ENCODE measurements at regions not wholly inside any gene's neighbourhood (a gene's known extent, or its start where the extent isn't known, plus 50 kb on each side); places are given as distances from the start of the nearest gene placed in this dataset.

GRCh38 chr18:38010971-38011857, 445.6 kb upstream of the CELF4 start:
- ATAC-seq, result no peak
- TF ChIP-seq EZH2phosphoT487 (IDR thresholded peaks at IDR 0.05; ENCODE audit: unreplicated experiment), result no peak
- no peak for TF ChIP-seq CTCF (conservative IDR thresholded peaks at IDR 0.05; ENCODE audit: low read depth in 2 of 2)
- TF ChIP-seq CREB1 (CRISPR knock-in tag; IDR thresholded peaks at IDR 0.05; ENCODE audit: low read depth), result no peak
- TF ChIP-seq ZNF114 (CRISPR knock-in tag; IDR thresholded peaks at IDR 0.05), result no peak
- TF ChIP-seq NANOG (IDR thresholded peaks at IDR 0.05; ENCODE audit: borderline replicate concordance), result no peak
- no peak for TF ChIP-seq POLR2AphosphoS5 (IDR thresholded peaks at IDR 0.05; ENCODE audit: low read depth)
- no peak for TF ChIP-seq STAT1 (IDR thresholded peaks at IDR 0.05; ENCODE audit: unreplicated experiment)
- TF ChIP-seq EZH2 (IDR thresholded peaks at IDR 0.05; ENCODE audit: low read depth, unreplicated experiment), result no peak
- TF ChIP-seq ZNF331 (CRISPR knock-in tag; IDR thresholded peaks at IDR 0.05; ENCODE audit: low read depth), result no peak
- no peak for DNase-seq (ENCODE audit: low spot score)
- H3F3A ChIP-seq (replicated peaks; ENCODE audit: low read depth), result no peaks in the 10 kb centered on the region
- no peak overlapping the region for H3K4me3 ChIP-seq
- H4K20me1 ChIP-seq (replicated peaks; ENCODE audit: insufficient read depth), result no peaks in the 10 kb centered on the region
- H3K4me1 ChIP-seq (ENCODE audit: insufficient read depth), result no peaks in the 10 kb centered on the region
- no peaks in the 10 kb centered on the region for H3K36me3 ChIP-seq (ENCODE audit: insufficient read depth)
- Mint-ChIP-seq H3K9me3 (peaks cover 9% of the 10 kb centered on the region; the same call in 1 of the 3 replicates), H3K27ac (no peak overlapping the region), H3K36me3 (ENCODE audit: low read depth) (peaks cover 2% of the 10 kb centered on the region; the same call in 1 of the 3 replicates), H3K4me3 (no peak overlapping the region), H3K4me1 (peaks cover 13% of the 10 kb centered on the region), H3K27me3 (ENCODE audit: insufficient read depth, low read depth, poor library complexity) (peaks cover 2% of the 10 kb centered on the region)
- H3K27ac ChIP-seq (ENCODE audit: low read depth), result no peak overlapping the region
- H3K27me3 ChIP-seq (ENCODE audit: insufficient read depth), result no peaks in the 10 kb centered on the region
- H3K4me2 ChIP-seq, result no peak overlapping the region
- H3K79me2 ChIP-seq (replicated peaks; ENCODE audit: insufficient read depth), result no peaks in the 10 kb centered on the region
- no peaks in the 10 kb centered on the region for H3K9me2 ChIP-seq (ENCODE audit: insufficient read depth)
- no peak overlapping the region for H2AFZ ChIP-seq

DNA sequence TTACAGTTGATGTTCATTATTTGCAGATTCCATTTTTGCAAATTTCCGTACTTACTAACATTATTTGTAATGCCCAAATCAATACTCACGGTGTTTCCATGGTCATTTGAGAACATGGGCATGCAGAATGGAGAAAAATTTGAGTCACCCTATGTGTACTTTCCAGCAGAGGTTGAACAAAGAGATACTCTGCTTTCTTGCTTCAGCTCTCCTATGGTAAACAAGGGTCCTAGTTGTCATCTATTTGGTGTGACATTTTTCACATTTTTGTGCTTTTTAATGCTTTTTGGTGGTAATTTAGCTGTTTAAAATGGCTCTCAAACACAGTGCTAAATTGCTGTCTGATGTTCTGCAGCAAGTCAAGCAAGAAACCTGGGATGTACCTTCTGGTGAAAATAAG, 444.4 kb upstream of the CELF4 start:
- ATAC-seq (no peak), DNase-seq (ENCODE audit: low spot score) (no peak)
- Mint-ChIP-seq H3K36me3 (ENCODE audit: low read depth) (no peaks in the 10 kb centered on the region), H3K4me1 (peaks cover 14% of the 10 kb centered on the region), H3K4me3 (no peak overlapping the region), H3K27me3 (ENCODE audit: insufficient read depth, low read depth, poor library complexity) (peaks cover 2% of the 10 kb centered on the region), H3K9me3 (no peaks in the 10 kb centered on the region), H3K27ac (no peak overlapping the region)
- H3K36me3 ChIP-seq (ENCODE audit: insufficient read depth), result no peaks in the 10 kb centered on the region
- no peaks in the 10 kb centered on the region for H3K4me1 ChIP-seq (ENCODE audit: insufficient read depth)
- no peaks in the 10 kb centered on the region for H3K9me2 ChIP-seq (ENCODE audit: insufficient read depth)
- TF ChIP-seq POLR2AphosphoS5 (IDR thresholded peaks at IDR 0.05; ENCODE audit: low read depth), result no peak
- no peak for TF ChIP-seq CREB1 (CRISPR knock-in tag; IDR thresholded peaks at IDR 0.05; ENCODE audit: low read depth)
- no peak for TF ChIP-seq EZH2 (IDR thresholded peaks at IDR 0.05; ENCODE audit: low read depth, unreplicated experiment)
- TF ChIP-seq EZH2phosphoT487 (IDR thresholded peaks at IDR 0.05; ENCODE audit: unreplicated experiment), result no peak
- TF ChIP-seq CTCF (conservative IDR thresholded peaks at IDR 0.05; ENCODE audit: low read depth in 2 of 2), result no peak
- TF ChIP-seq, protein P1, sequence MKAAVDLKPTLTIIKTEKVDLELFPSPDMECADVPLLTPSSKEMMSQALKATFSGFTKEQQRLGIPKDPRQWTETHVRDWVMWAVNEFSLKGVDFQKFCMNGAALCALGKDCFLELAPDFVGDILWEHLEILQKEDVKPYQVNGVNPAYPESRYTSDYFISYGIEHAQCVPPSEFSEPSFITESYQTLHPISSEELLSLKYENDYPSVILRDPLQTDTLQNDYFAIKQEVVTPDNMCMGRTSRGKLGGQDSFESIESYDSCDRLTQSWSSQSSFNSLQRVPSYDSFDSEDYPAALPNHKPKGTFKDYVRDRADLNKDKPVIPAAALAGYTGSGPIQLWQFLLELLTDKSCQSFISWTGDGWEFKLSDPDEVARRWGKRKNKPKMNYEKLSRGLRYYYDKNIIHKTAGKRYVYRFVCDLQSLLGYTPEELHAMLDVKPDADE (IDR thresholded peaks at IDR 0.05), result no peak
- H3K79me2 ChIP-seq (replicated peaks; ENCODE audit: insufficient read depth), result no peaks in the 10 kb centered on the region
- no peak overlapping the region for H3K27ac ChIP-seq (ENCODE audit: low read depth)
- H3F3A ChIP-seq (replicated peaks; ENCODE audit: low read depth), result no peaks in the 10 kb centered on the region
- no peak overlapping the region for H3K4me3 ChIP-seq
- no peaks in the 10 kb centered on the region for H4K20me1 ChIP-seq (replicated peaks; ENCODE audit: insufficient read depth)
- no peaks in the 10 kb centered on the region for H3K27me3 ChIP-seq (ENCODE audit: insufficient read depth)
- H3K4me2 ChIP-seq, result no peak overlapping the region
- no peak overlapping the region for H2AFZ ChIP-seq

All from GM23338 (cell line).